Glutamatergic neuron (in vitro differentiated cells): ENCODE measurements at regions not wholly inside any gene's neighbourhood (a gene's known extent, or its start where the extent isn't known, plus 50 kb on each side); places are given as distances from the start of the nearest gene placed in this dataset.

Experiments used
- DNase-seq: peaks from one replicate; pipeline ENCODE4 v3.0.0; 2022
- H3K27ac Mint-ChIP-seq: one replicate; pipeline ENCODE4 v1.8.0; 2020; ENCODE audit warnings: mild to moderate bottlenecking, mixed read lengths, inconsistent platforms; ENCODE audit not compliant: unreplicated experiment
- H3K27me3 Mint-ChIP-seq: one replicate; pipeline ENCODE4 v1.8.0; 2020; ENCODE audit warnings: mild to moderate bottlenecking, moderate library complexity, mixed read lengths, inconsistent platforms; ENCODE audit not compliant: unreplicated experiment
- H3K36me3 Mint-ChIP-seq: one replicate; pipeline ENCODE4 v1.8.0; 2020; ENCODE audit warnings: mild to moderate bottlenecking, mixed read lengths, inconsistent platforms; ENCODE audit not compliant: unreplicated experiment
- H3K4me1 Mint-ChIP-seq: one replicate; pipeline ENCODE4 v1.8.0; 2020; ENCODE audit warnings: mild to moderate bottlenecking, low read depth, mixed read lengths, inconsistent platforms; ENCODE audit not compliant: unreplicated experiment
- H3K4me3 Mint-ChIP-seq: one replicate; pipeline ENCODE4 v1.8.0; 2020; ENCODE audit warnings: mild to moderate bottlenecking, mixed read lengths, inconsistent platforms; ENCODE audit not compliant: unreplicated experiment
- H3K9me3 Mint-ChIP-seq: one replicate; pipeline ENCODE4 v1.8.0; 2020; ENCODE audit warnings: mild to moderate bottlenecking, moderate library complexity, mixed read lengths, inconsistent platforms; ENCODE audit not compliant: unreplicated experiment
- TF ChIP-seq, protein P1 (sequence below): fragments of 200-600 bp; sonication (generic); IDR thresholded peaks from one replicate; pipeline ENCODE4 v1.5.0; 2021; ENCODE audit not compliant: partially characterized antibody, unreplicated experiment

DNA sequence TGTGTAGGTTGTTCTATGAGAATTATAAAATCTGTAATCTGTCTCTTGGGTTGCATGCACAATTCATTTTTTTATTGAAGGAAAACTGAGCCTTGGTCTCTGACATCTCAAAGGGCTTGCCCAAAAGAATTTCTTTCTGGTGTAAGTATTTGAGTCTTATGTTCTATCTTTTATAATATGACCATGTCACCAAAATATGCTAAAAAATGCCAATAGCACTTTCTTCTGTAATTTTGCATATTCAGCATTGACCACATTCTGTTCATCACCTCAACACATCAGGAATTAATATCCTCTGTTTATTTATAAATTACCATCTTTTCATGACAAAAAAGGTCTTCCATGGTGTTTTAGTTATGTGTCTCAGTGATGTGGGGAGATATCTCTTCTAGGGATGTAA, 268.7 kb upstream of the TCF4 start:
- DNase-seq = no peak
- no peak overlapping the region for H3K27ac Mint-ChIP-seq
- TF ChIP-seq, protein P1, sequence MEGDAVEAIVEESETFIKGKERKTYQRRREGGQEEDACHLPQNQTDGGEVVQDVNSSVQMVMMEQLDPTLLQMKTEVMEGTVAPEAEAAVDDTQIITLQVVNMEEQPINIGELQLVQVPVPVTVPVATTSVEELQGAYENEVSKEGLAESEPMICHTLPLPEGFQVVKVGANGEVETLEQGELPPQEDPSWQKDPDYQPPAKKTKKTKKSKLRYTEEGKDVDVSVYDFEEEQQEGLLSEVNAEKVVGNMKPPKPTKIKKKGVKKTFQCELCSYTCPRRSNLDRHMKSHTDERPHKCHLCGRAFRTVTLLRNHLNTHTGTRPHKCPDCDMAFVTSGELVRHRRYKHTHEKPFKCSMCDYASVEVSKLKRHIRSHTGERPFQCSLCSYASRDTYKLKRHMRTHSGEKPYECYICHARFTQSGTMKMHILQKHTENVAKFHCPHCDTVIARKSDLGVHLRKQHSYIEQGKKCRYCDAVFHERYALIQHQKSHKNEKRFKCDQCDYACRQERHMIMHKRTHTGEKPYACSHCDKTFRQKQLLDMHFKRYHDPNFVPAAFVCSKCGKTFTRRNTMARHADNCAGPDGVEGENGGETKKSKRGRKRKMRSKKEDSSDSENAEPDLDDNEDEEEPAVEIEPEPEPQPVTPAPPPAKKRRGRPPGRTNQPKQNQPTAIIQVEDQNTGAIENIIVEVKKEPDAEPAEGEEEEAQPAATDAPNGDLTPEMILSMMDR = no peak
- no peaks in the 10 kb centered on the region for H3K36me3 Mint-ChIP-seq
- H3K9me3 Mint-ChIP-seq = no peaks in the 10 kb centered on the region
- H3K4me3 Mint-ChIP-seq = no peak overlapping the region
- peaks cover 31% of the 10 kb centered on the region for H3K4me1 Mint-ChIP-seq
- H3K27me3 Mint-ChIP-seq = peaks cover 2% of the 10 kb centered on the region

GRCh38 chr18:55856229-55856628, 268.2 kb upstream of the TCF4 start:
- DNase-seq = no peak
- H3K9me3 Mint-ChIP-seq = no peaks in the 10 kb centered on the region
- no peaks in the 10 kb centered on the region for H3K27me3 Mint-ChIP-seq
- no peak overlapping the region for H3K27ac Mint-ChIP-seq
- H3K4me3 Mint-ChIP-seq = no peak overlapping the region
- H3K4me1 Mint-ChIP-seq = peaks cover 27% of the 10 kb centered on the region
- TF ChIP-seq, protein P1 = no peak
- H3K36me3 Mint-ChIP-seq = no peaks in the 10 kb centered on the region

- TF ChIP-seq, protein P1 = no peak
- Mint-ChIP-seq H3K9me3 (no peaks in the 10 kb centered on the region), H3K27ac (no peak overlapping the region), H3K4me3 (no peak overlapping the region), H3K36me3 (no peaks in the 10 kb centered on the region), H3K4me1 (peaks cover 3% of the 10 kb centered on the region), H3K27me3 (no peaks in the 10 kb centered on the region)
- DNase-seq = no peak
These were observed 265.3 kb upstream of the TCF4 start for GRCh38 chr18:55853268-55853667.

DNA sequence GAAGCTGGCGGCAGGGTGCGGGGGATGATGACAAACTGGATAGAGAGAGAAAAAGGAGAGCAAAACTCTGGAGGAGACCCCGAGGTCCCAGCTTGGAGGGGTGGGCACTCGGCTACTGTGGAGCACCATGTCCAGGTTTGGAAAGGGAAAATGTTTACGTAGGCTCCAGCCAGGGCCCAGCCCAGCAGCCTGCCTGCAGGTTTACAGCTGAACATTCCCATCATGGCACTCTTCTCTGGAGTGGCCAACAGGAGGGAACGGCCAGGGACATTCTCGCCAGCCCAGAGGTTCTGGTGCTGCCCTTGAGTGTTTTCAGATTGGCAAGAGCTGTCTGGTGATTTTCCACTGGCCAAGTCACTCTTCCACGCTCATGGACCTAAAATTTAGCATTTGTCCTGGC, 262.9 kb upstream of the TCF4 start:
- no peak for DNase-seq
- no peak overlapping the region for H3K4me3 Mint-ChIP-seq
- TF ChIP-seq, protein P1 = no peak
- no peaks in the 10 kb centered on the region for H3K4me1 Mint-ChIP-seq
- peaks cover 2% of the 10 kb centered on the region for H3K27me3 Mint-ChIP-seq
- H3K27ac Mint-ChIP-seq = no peak overlapping the region
- H3K36me3 Mint-ChIP-seq = no peaks in the 10 kb centered on the region
- H3K9me3 Mint-ChIP-seq = no peaks in the 10 kb centered on the region

- H3K9me3 Mint-ChIP-seq = no peaks in the 10 kb centered on the region
- H3K4me3 Mint-ChIP-seq = no peak overlapping the region
- DNase-seq = no peak
These were observed 261.4 kb upstream of the TCF4 start for GRCh38 chr18:55849391-55849790.

More at GRCh38 chr18:55849391-55849790, 261.4 kb upstream of the TCF4 start:
- H3K4me1 Mint-ChIP-seq = no peaks in the 10 kb centered on the region
- H3K27me3 Mint-ChIP-seq = peaks cover 2% of the 10 kb centered on the region
- H3K36me3 Mint-ChIP-seq = no peaks in the 10 kb centered on the region
- H3K27ac Mint-ChIP-seq = no peak overlapping the region
- TF ChIP-seq, protein P1 = no peak
